ENCODE measurements at regions not wholly inside any gene's neighbourhood (a gene's known extent, or its start where the extent isn't known, plus 50 kb on each side); places are given as distances from the start of the nearest gene placed in this dataset.

GRCh38 chr10:128491686-128492085 lies 365.5 kb upstream of the MKI67 start:
- TF ChIP-seq CTCF (conservative IDR thresholded peaks at IDR 0.05; ENCODE audit: low read depth, low read length) (no peak), EZH2 (IDR thresholded peaks at IDR 0.05; ENCODE audit: low read length, unreplicated experiment) (no peak)

All from PC-3 (cell line).